ENCODE measurements at regions not wholly inside any gene's neighbourhood (a gene's known extent, or its start where the extent isn't known, plus 50 kb on each side); places are given as distances from the start of the nearest gene placed in this dataset.
"Not testable (repeated sequence)": the region's sequence is repeated elsewhere in the genome, so short reads cannot be mapped to it uniquely, and the experiment has no call there.

GRCh38 chr9:6106711-6107339 lies 91.4 kb upstream of the RANBP6 start:
- TF ChIP-seq CTCF (IDR thresholded peaks at IDR 0.05; ENCODE audit: insufficient read depth, low read depth, low read length): peak; percentile 60
- peak; percentile 70 for DNase-seq (ENCODE audit: low read depth)

DNA sequence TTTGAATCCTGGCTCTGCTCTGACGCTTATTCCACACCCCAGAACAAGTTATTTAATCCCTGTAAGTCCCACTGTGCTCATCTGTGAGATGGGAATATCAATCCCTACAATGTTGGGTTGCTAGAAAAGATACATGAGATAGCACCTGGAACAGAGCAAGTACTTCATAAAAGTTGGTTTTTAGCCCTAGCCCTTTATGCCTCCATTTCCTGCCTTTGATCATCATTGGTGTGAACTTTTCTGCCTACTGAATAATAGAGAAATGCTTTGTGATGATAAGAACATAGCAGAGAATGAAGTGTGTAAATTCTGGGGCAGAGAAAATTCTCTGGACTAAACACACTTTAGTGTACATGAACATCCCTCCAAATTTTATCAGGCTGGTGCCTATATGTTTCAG lies 90.3 kb upstream of the RANBP6 start:
- H3K4me3 ChIP-seq (ENCODE audit: low read depth, low read length): no peak overlapping the region
- DNase-seq (ENCODE audit: low read depth): no peak
- TF ChIP-seq CTCF (IDR thresholded peaks at IDR 0.05; ENCODE audit: insufficient read depth, low read depth, low read length): no peak

More at GRCh38 chr9:6106711-6107339, 91.4 kb upstream of the RANBP6 start:
- no peak overlapping the region for H3K4me3 ChIP-seq (ENCODE audit: low read depth, low read length)

GRCh38 chr9:6104406-6104805 lies 89.0 kb upstream of the RANBP6 start:
- DNase-seq (ENCODE audit: low read depth); H3K4me3 ChIP-seq (ENCODE audit: low read depth, low read length): not testable (repeated sequence)

DNA sequence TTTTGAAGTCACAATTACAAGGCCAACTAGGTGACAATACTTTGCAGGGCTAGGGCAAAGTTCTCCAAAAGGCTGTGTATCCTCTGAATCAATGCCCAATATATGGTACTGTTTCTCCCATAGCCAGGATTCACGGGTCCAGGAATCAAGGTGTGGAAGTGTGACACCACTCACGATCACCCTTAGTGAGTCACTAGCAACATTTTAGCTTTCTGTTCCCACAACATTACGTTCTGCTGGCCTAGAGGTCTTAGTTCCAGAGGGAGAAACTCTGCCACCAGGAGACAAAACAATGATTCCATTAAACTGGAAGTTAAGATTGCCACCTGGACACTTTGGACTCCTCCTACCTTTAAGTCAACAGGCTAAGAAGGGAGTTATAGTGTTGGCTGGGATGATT lies 88.5 kb upstream of the RANBP6 start:
- DNase-seq (ENCODE audit: low read depth); H3K4me3 ChIP-seq (ENCODE audit: low read depth, low read length): not testable (repeated sequence)

GRCh38 chr9:6102336-6102987 lies 87.0 kb upstream of the RANBP6 start:
- H3K4me3 ChIP-seq (ENCODE audit: low read depth, low read length): not testable (repeated sequence)
- peak; percentile 51 for DNase-seq (ENCODE audit: low read depth)

GRCh38 chr9:6101725-6102124 lies 86.3 kb upstream of the RANBP6 start:
- not testable (repeated sequence) for DNase-seq (ENCODE audit: low read depth); H3K4me3 ChIP-seq (ENCODE audit: low read depth, low read length)

DNA sequence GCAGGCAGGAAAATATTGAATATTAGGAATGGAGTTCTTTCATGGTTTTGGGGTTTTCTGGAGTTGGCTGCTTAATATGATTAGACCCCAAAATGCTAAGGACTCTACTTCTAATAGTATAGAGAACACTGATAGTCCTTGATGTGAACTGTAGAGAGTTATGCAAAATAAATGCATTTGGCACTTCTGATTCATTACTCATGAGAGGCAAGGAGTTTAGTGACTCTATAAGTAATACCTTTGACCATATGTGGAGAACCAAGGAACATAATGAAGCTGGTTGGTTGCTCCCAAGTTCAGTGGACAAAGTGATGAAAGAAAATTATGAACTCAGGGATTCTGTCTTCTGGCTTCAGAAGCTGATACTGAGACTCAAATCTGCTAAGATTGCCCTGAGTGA lies 83.9 kb upstream of the RANBP6 start:
- not testable (repeated sequence) for H3K4me3 ChIP-seq (ENCODE audit: low read depth, low read length); DNase-seq (ENCODE audit: low read depth)

DNA sequence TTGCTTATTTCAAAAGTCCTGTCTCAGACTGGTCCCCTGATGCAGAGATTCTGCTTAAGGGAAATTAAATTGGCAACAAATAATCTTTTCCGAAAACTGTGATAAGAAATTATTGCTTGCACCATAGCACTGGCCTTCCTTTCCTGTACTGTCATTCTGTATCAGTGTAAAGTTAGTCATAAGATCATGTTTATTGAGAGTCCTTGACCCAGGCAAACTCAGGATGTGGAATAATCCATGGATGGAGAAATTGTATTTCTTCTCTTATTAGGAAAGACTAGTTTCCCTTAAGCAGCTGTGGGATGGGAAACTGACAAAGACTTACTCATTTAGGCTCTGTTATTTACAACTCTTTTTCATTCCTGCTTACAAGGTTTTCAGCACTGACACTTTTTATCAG lies 83.0 kb upstream of the RANBP6 start:
- TF ChIP-seq CTCF (IDR thresholded peaks at IDR 0.05; ENCODE audit: insufficient read depth, low read depth, low read length): no peak
- H3K4me3 ChIP-seq (ENCODE audit: low read depth, low read length): no peak overlapping the region
- peak; percentile 65 for DNase-seq (ENCODE audit: low read depth)

DNA sequence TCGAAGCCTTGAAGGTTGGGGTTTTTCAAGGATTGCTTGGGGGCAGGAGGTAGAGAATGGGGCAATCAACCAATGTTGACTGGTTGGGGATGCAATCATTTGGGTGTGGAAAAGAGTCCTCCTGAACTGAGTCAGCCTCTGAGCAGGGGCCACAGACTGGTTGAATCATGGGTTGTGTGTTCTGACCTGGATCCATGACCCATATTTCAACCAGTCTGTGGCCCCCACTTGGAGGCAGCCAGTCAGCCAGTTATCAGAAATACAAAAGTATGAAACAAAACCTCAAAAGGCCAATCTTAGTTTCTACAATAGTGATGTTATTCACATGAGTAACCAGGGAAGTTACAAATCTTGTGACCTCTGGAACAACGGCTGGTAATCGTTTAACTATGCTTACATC lies 81.4 kb upstream of the RANBP6 start:
- H3K4me3 ChIP-seq (ENCODE audit: low read depth, low read length): no peak overlapping the region
- no peak for TF ChIP-seq CTCF (IDR thresholded peaks at IDR 0.05; ENCODE audit: insufficient read depth, low read depth, low read length)
- DNase-seq (ENCODE audit: low read depth): peak; percentile 44
